NB4 (cell line): ENCODE measurements at regions not wholly inside any gene's neighbourhood (a gene's known extent, or its start where the extent isn't known, plus 50 kb on each side); places are given as distances from the start of the nearest gene placed in this dataset.

ENCODE experiments used
- DNase-seq: peaks from one replicate; pipeline ENCODE4 v3.0.0; 2010; ENCODE audit warnings: low read depth
- H3K4me3 ChIP-seq: one replicate; pipeline ENCODE4 v1.5.1; 2011; ENCODE audit warnings: mild to moderate bottlenecking, low read depth, low read length, moderate library complexity
- MYC ChIP-seq: IDR thresholded peaks from 2 replicates; pipeline ENCODE4 v1.6.1; 2011; ENCODE audit warnings: low read depth, low read length
- POLR2A ChIP-seq: IDR thresholded peaks from 2 replicates; pipeline ENCODE4 v1.6.1; 2011; ENCODE audit warnings: mild to moderate bottlenecking; ENCODE audit not compliant: insufficient read length; ENCODE audit errors: extremely low read depth
- TF ChIP-seq, protein P1 (sequence below): IDR thresholded peaks from one replicate; pipeline ENCODE4 v1.5.1; 2012; ENCODE audit warnings: low read depth, low read length
- TF ChIP-seq, protein P2 (sequence below): IDR thresholded peaks from 2 replicates; pipeline ENCODE4 v1.6.1; 2011; ENCODE audit warnings: low read depth, low read length

DNA sequence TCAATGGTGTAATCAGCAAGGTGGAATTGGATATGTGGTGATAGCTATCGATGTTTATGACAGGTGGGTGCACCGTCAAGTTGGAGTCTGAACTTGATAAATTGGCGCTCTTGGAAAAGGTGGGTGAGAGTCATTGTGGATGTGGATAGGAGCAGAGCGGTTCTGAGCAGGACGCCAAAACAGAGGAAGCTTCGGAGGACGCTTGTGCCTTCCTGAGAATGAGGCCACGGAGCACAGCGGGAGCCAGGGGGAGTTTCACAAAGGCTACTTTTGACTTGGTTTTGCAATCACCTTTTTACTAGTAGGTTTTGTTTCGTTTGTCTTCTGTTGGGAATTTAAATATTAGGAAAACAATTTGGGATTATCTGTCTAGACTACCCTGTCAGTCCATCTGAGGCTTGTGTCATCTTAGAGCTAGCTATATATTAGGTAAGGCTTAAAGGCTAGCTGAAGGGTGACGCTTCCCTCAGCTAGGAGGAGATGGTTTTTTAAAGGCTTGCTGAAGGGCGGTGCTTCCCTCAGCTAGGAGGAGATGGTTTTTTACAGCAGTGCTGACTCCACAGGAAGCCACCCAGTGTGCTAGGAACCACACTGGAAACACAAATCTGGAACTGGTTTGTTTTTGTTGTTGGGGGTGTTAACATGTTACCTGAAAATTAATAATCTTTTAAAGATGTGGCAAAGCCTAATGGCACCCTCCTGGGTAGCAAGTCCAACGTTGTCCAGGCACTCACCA lies 142.4 kb upstream of the IRX4 start:
- DNase-seq = peak; percentile 18
- no peak overlapping the region for H3K4me3 ChIP-seq
- TF ChIP-seq, protein P1, sequence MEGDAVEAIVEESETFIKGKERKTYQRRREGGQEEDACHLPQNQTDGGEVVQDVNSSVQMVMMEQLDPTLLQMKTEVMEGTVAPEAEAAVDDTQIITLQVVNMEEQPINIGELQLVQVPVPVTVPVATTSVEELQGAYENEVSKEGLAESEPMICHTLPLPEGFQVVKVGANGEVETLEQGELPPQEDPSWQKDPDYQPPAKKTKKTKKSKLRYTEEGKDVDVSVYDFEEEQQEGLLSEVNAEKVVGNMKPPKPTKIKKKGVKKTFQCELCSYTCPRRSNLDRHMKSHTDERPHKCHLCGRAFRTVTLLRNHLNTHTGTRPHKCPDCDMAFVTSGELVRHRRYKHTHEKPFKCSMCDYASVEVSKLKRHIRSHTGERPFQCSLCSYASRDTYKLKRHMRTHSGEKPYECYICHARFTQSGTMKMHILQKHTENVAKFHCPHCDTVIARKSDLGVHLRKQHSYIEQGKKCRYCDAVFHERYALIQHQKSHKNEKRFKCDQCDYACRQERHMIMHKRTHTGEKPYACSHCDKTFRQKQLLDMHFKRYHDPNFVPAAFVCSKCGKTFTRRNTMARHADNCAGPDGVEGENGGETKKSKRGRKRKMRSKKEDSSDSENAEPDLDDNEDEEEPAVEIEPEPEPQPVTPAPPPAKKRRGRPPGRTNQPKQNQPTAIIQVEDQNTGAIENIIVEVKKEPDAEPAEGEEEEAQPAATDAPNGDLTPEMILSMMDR = no peak
- TF ChIP-seq POLR2A (no peak), MYC (no peak)
- TF ChIP-seq, protein P2, sequence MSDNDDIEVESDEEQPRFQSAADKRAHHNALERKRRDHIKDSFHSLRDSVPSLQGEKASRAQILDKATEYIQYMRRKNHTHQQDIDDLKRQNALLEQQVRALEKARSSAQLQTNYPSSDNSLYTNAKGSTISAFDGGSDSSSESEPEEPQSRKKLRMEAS = no peak

DNA sequence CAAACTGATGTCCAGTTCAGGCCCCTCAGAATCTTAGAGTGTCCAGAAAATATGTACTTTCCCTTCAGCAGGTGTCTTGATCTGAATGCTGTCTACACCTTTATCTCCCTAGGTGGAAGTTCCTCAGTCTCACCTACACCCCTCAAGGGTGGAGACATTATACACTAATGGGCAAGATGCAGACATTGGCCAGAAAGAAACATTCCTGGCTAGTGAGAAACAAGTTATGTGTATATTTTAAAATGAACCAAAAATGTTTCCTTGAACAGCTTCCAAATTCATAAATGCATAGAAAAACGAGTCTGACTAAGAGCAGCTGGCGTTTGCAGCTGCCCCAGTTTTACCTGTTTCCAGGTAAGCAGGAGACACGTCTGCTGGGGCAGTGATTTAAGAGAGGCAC lies 140.5 kb upstream of the IRX4 start:
- TF ChIP-seq POLR2A = no peak
- TF ChIP-seq, protein P2 = no peak
- TF ChIP-seq, protein P1 = no peak
- no peak for TF ChIP-seq MYC
- H3K4me3 ChIP-seq = no peak overlapping the region
- no peak for DNase-seq

DNA sequence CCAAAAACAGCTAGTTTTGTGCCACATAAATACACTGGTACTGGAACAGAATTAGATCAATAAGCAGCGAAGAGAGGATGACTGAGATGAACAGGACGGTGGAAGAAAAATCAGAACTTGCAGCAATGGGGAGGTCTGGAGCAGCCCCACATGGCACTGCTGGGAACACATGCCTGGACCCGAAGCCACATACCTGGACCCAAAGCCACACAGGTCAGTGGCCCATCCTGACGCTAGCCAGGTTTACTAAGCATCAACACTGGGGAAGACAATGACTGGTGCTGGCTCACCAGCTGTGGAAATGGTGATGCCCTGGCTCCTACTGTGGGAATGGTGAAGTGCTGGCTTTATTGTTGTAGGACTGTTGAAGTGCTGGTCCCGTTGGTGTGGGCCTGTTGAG lies 139.7 kb upstream of the IRX4 start:
- no peak for TF ChIP-seq POLR2A
- no peak for TF ChIP-seq MYC
- TF ChIP-seq, protein P2 = no peak
- TF ChIP-seq, protein P1 = no peak
- H3K4me3 ChIP-seq = no peak overlapping the region
- DNase-seq = no peak

DNA sequence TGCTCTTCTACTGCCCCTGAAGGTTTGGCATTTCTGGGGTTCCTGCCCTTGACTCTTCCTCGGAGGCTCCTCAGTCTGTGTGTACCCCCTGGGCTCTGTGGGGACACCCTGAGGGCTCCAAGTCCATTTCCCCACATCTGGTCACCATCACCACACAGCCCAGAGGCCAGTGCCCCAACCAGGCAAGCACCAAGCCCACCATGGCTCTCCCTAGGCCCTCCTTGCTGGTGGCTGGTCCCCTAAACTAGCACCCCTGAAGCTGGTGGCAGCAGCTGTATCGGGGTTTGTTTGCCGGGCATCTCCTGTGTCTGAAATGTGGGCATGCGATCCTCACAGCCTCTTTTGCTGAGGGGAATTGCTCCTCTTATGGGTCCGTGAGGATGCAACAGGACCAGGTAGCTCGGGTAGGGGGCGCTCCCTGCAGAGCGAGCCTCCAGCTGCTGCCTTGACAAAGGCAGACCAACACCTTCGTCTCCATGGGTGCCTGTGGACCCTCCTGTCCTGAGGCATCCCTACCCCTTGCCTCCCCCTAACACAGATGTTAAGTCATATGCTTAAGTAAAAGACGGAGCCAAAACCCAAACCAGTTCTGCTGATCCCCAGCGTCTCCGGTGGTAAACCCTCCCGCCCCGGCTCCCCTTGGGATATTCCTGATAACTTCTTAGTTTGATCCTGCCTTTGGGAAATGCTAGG lies 138.9 kb upstream of the IRX4 start:
- no peak overlapping the region for H3K4me3 ChIP-seq
- TF ChIP-seq, protein P1 = no peak
- no peak for TF ChIP-seq MYC
- TF ChIP-seq POLR2A = no peak
- TF ChIP-seq, protein P2 = no peak
- DNase-seq = no peak

DNA sequence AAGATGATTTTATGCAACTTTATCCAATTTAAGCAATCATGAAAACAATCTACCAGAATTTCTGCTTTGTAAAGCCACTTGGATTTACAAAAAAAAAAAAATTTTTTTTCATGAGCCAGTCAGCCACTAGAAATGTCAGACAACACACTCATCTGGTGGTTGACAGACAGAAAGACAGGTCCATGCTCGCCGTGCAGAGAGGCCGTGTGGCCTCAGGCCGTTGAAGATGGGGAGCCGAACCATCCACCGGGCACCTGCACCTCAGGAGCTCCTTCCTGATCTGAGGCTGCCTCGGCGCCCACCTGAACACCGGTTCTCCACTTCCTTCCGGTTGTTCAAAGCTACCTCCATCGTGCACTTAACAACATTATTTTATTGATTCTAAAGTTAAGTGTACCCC lies 138.0 kb upstream of the IRX4 start:
- no peak for DNase-seq
- TF ChIP-seq MYC (no peak), POLR2A (no peak)
- TF ChIP-seq, protein P1 = no peak
- TF ChIP-seq, protein P2 = no peak
- no peak overlapping the region for H3K4me3 ChIP-seq
